ENCODE measurements at regions not wholly inside any gene's neighbourhood (a gene's known extent, or its start where the extent isn't known, plus 50 kb on each side); places are given as distances from the start of the nearest gene placed in this dataset.

GRCh38 chr12:127065595-127065994, 1201.4 kb upstream of the TMEM132C start:
- TF ChIP-seq CTCF (IDR thresholded peaks at IDR 0.05), result no peak
- no peak for TF ChIP-seq ZFX (IDR thresholded peaks at IDR 0.05; ENCODE audit: borderline replicate concordance)
